GM19099 (cell line): ENCODE measurements at regions not wholly inside any gene's neighbourhood (a gene's known extent, or its start where the extent isn't known, plus 50 kb on each side); places are given as distances from the start of the nearest gene placed in this dataset.

Experiments used
- POLR2A ChIP-seq: IDR thresholded peaks from 3 replicates; pipeline ENCODE4 v1.6.1; 2011; ENCODE audit warnings: low read depth; ENCODE audit not compliant: insufficient read length; ENCODE audit errors: extremely low read depth

DNA sequence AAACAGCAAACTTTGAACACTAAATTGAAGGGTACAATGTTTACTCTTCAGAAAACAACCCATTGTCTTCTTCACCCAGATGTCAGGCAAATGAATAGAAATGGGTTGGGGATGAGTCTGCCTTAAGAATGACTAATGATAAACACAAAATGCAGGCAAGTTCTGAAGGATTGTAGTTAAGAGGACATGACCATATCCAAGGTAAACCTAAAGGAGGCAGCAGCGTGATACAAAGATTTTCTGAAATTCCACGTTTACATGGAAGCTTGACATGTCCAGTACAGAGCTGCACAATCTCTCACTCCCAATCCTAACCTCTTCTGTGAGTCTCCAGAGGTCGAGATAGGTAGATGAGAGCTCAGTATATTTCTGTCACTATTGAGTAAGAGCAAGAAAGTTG, 1263.2 kb upstream of the CDH6 start:
- no peak for TF ChIP-seq POLR2A

DNA sequence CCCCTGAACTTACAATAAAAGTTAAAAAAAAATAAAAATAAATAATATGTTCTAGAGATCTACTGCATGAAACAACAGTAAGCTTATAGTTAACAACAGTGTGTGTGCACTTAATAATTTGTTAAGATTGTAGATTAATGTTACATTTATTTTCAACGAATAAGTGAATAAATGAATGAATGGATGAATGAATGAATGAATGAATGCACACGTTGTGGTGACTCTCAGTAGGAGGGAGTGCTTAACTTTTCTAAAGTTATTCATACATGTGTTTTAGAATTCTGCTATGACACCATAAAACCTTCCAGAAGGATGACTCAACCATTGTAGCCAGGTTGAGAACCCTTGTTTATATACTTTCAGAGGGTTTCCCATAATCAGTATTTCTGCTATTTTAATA, 1269.4 kb upstream of the CDH6 start:
- TF ChIP-seq POLR2A: no peak

DNA sequence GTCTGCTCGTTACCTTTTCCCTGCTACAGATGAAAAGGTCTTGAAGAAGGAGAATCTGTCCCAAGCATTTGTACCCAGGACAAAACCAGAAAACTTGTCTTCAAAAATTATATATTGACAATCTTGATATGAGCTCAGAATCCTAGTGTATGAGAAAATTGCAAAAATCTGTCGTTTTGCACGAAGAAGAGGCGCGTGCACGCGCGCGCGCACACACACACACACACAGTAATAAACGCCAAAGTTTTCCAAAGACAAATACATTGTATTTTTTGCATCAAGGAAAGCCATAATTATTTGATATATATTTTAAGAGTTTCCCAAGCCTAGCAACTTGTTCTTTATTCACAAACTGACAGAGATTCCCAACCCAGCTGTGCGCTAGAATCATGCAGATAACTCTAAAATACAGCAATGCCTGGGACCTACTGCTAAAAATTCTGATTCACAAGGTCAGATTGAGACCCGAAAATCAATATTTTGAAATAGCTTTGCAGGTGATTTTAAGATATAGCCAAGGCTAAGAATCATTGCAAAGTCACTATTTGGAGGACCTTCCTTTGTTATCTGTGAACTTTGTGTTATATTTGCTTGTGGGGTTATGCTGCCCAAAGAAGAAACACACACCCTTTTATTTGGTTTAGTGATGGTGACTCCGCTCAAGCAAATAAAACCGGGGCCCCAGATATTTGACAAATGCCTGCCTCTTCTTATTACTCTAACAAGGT, 1287.7 kb upstream of the CDH6 start:
- TF ChIP-seq POLR2A: no peak

DNA sequence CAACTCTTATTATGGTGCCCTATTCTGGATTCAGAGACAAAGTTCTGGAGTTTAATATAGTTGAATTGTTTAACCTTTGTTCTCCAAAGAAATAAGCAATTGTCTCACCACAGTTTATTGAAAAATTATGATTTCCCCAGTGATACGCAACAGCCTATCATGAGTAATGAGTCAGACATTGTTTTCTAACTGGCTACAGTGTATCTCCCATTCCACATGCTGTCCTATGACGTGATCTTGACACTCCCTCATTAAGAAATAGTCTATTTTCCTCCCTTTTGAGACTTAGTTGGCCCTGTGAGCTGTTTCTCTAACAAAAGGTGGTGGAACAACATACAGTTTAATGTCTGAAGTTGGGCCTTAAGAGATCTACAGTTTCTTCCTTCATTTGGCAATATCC, 1290.6 kb upstream of the CDH6 start:
- TF ChIP-seq POLR2A: no peak

DNA sequence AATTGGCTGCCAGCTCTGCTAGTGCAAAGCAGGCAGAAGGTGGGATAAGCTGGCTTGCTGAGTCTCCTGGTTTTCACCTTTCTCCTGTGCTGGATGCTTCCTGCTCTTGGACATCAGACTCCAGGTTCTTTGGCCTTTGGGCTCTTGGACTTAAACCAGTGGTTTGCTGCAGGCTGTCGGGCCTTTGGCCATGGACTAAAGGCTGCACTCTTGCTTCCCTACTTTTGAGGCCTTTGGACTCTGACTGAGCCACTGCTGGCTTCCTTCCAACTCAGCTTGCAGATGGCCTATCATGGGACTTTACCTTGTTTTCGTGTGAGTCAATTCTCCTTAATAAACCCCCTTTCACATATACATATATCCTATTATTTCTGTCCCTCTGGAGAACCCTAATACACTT, 1293.9 kb upstream of the CDH6 start:
- TF ChIP-seq POLR2A: no peak

DNA sequence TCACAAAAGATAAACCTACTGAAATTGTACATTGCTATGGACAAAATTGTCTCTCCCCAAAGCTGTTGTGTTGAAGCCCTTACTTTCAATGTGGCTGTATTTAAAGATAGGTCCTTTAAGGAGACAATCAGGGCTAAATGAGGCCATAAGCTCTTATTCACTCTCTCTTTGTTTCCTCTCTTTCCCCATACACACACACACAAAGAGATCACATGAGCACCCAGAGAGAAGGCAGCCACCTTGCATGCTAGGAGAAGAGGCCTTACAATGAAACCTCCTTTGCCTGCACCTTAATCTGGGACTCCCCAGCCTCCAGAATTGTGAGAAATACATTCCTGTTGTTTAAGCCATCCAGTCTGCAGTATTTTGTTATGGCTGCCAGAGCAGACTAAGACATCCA, 1295.6 kb upstream of the CDH6 start:
- TF ChIP-seq POLR2A: no peak

DNA sequence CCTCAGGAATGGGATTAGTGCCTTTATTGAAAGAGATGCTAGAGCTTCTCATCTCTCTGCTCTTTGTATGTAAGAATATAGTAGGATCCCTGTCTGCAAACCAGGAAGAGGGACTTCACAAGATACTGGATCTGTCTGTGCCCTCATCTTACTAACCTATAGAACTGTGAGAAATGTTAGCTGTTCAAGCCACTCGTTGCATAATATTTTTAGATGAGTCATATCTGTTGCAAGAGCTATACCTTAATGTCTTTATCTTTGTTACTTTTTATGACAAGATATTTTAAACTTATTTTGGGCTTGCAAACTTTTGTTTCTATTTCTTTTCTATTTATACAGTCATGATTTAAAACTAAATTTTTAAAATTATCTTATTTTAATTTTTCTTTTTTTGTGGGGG, 1296.8 kb upstream of the CDH6 start:
- TF ChIP-seq POLR2A: no peak

DNA sequence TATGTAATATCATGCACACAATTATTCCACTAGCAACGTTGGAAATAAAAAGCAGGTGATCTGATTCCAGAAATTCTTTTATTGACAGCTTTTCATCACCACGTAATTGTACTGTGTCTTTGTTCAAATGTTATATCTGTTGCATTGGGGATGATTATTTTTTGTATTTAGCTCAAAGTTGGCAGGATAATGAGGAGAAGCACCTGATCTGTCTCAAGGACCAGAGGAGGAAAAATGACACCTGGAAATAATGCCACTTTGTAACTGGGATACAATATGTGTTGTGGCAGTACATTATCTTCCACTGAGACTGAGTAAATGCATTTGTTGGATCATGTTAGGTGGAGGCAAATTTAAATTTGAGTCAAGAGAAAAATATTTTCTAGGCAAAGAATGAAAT, 1298.8 kb upstream of the CDH6 start:
- no peak for TF ChIP-seq POLR2A

DNA sequence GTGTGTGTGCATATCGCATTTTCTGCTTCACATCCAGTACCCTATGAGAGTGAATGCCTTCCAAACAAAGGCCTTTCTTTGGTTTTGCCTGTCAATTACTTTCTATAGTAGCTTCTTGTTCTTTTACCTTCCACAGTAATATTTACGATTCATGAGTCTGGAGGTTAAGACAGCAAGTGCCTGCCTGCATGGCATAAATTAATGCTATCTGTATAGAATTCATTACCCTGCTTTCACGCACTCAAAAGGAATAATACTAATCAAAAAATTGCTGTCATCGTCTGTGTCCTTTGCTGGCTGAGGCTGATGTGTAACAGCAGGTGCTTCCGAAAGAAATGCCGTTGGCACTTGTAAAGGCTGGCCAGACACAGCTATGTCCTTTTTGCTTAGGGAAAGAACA, 1304.4 kb upstream of the CDH6 start:
- no peak for TF ChIP-seq POLR2A

DNA sequence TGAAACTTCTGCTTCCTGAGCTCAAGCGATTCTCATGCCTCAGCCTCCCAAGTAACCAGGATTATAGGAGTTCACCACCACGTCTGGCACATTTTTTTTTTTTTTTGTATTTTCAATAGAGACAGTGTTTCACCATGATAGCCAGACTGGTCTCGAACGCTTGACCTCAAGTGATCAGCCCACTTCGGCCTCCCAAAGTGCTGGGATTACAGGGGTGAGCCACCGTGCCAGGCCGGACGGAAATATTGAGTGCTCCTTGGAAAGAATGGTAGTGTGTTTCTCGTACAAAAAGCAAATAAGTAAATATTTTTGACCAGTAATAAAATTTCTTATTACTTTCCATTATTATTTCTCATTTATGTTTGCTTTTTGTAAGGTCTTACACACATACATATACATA, 1307.9 kb upstream of the CDH6 start:
- TF ChIP-seq POLR2A: no peak

DNA sequence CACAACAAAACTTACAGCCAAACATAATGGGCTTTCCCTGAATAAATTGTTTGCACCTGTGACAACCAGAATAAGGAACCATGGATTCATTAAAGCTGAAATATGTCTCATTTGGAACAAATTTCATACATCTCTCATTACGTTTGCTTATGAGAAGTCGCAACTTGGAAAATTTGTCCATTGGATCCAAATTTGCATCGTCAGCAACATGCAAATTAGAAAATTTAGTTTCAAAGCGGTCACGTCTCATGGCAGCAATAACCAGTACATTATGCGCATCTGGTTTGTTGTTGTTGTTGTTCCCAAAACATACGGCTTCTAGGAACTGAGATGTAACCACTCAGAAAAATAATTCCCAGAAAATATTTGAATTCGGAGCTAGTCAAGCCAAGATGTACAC, 1311.5 kb upstream of the CDH6 start:
- no peak for TF ChIP-seq POLR2A

DNA sequence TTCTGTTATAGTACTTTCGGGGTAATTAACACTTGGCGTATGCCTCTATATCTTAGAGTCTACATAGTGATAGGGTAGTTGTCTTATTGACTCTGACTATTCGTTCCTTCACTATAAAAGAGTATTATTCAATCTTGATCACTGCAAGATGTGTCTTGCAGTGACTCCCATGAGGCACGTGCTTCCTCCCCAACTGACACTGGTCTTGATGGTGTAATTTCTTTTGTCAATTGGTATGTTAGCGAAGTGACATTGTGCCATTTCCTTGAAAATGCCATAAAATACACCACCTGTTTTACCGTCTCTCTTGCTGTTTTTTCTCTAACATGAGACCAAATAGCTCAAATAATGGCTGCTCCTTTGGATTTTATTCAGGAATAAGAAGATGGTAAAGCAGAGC, 1314.1 kb upstream of the CDH6 start:
- TF ChIP-seq POLR2A: no peak

DNA sequence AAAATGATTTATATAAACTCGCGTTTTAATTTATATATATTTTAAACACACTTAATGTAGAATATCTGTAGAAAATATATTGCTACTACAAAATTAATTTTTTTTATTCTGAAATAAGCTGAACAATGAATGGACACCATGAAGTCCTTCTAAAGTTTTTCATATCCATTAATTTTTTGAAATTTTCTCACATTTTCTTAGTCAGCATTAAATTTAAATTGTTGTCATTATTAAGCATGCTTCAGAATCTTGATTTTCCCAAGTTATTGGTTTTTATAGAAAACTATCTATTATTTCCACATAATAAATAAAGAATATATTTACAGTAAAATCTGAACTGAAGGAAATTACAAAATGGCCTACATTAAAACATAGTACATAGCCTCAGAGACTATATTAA, 1314.9 kb upstream of the CDH6 start:
- no peak for TF ChIP-seq POLR2A

DNA sequence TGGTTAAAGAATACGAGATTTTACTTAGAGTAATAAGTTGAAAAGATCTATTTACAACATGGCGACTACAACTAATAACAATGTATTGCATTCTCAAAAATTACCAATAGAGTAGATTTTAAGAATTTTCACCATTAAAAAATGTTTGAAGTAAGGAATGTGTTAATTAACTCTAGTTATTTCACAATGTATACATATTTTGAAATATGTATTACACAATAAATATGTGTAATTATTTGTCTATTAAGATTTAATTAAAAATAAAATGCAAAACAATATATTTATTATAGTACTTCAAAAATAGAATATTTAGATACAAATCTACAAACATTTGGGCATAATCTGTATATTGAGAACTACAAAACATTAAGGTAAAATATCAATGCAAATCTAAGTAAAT, 1326.3 kb upstream of the CDH6 start:
- TF ChIP-seq POLR2A: no peak

DNA sequence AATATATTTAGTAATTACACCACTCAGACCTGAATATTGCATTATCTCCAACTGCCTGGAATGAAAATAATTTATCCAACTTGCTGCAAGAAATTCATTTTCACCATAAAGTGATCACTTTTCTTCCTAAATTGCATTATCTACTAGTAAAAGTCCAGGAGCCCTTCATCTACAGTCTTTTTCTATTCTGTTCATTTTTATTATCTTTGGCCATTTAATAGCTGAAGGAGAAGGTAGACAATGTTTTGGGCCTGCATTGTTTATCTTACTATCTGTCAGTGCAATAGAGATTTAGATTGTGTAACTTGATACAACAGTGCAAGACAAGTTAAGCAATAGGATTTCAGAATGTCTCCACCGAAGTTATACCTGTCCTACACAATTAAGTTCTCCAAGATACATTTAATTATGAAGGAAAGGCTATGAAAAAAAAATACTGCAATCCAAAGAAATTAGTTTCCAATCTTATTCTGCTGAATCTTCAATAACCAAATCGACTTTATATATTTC, 1339.7 kb upstream of the CDH6 start:
- no peak for TF ChIP-seq POLR2A

DNA sequence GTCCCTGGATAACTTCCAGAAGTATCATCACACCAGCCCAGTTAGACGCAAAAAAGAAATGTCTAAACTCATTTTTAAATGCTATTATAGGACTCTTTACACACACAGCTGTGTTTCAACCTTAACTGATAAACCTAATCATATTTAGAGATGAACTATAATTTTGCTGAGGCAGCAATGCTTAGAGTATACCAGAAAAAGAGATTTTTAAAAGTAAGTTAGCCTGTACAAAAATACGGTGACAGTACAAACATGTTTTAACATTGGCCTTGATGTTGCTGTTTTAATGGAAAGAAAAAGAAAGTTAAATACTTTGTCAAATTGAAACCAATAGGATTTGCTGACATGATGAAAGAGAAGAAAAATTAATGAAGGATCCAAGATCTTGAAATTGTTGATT, 1341.2 kb upstream of the CDH6 start:
- no peak for TF ChIP-seq POLR2A

DNA sequence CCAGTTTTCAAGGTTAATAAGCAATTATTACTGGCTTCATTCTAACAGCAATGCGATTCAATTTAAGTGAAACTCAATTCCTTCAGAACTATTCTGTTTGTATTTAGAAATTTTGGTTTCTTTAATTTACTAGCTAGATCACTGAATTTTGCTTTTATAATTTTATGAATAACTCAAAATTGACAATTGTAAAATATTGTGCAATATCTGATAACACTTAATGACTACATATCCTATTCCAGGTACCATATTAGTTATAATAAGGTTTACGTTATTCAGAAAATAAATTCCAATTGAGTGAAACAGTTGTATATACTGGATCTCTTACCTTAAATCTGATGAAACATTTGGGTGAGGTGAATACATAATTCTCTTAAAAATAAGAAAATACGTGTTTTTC, 1348.3 kb upstream of the CDH6 start:
- TF ChIP-seq POLR2A: no peak
